SIG-M5 treated with dmso at 0.1 percent for 504 hours (cell line): ENCODE measurements at regions not wholly inside any gene's neighbourhood (a gene's known extent, or its start where the extent isn't known, plus 50 kb on each side); places are given as distances from the start of the nearest gene placed in this dataset.
"Not testable (repeated sequence)": the region's sequence is repeated elsewhere in the genome, so short reads cannot be mapped to it uniquely, and the experiment has no call there.

Experiments
- DNase-seq: peaks from one replicate; lab custom pipeline; 2025; ENCODE audit not compliant: unreplicated experiment; lab: John Stamatoyannopoulos, UW

GRCh38 chr13:112172641-112173251 is 105.8 kb downstream of the SOX1 start:
- no peak for DNase-seq

GRCh38 chr13:112174476-112175110 is 107.6 kb downstream of the SOX1 start:
- no peak for DNase-seq

GRCh38 chr13:112175162-112176075 is 108.5 kb downstream of the SOX1 start:
- DNase-seq: no peak

- DNase-seq: not testable (repeated sequence)
Measured at GRCh38 chr13:112176141-112177119, 109.5 kb downstream of the SOX1 start.

GRCh38 chr13:112177450-112178288 is 110.7 kb downstream of the SOX1 start:
- DNase-seq: no peak

GRCh38 chr13:112178769-112179168 is 111.8 kb downstream of the SOX1 start:
- no peak for DNase-seq

- DNase-seq: no peak
Measured at GRCh38 chr13:112179421-112179820, 112.5 kb downstream of the SOX1 start.

GRCh38 chr13:112179995-112180394 is 113.0 kb downstream of the SOX1 start:
- DNase-seq: no peak

- no peak for DNase-seq
Measured at GRCh38 chr13:112181336-112182067, 114.6 kb downstream of the SOX1 start.

- no peak for DNase-seq
Measured at GRCh38 chr13:112182251-112182650, 115.3 kb downstream of the SOX1 start.

GRCh38 chr13:112182846-112183531 is 116.0 kb downstream of the SOX1 start:
- peak; percentile 43 for DNase-seq

GRCh38 chr13:112183532-112184090 is 116.7 kb downstream of the SOX1 start:
- DNase-seq: no peak

GRCh38 chr13:112184261-112184660 is 117.3 kb downstream of the SOX1 start:
- no peak for DNase-seq

GRCh38 chr13:112184851-112185371 is 118.0 kb downstream of the SOX1 start:
- DNase-seq: no peak

GRCh38 chr13:112185466-112185865 is 118.5 kb downstream of the SOX1 start:
- DNase-seq: no peak

- no peak for DNase-seq
Measured at GRCh38 chr13:112186091-112186490, 119.1 kb downstream of the SOX1 start.

GRCh38 chr13:112187527-112188297 is 120.8 kb downstream of the SOX1 start:
- DNase-seq: no peak
